ENCODE measurements at regions not wholly inside any gene's neighbourhood (a gene's known extent, or its start where the extent isn't known, plus 50 kb on each side); places are given as distances from the start of the nearest gene placed in this dataset.

DNA sequence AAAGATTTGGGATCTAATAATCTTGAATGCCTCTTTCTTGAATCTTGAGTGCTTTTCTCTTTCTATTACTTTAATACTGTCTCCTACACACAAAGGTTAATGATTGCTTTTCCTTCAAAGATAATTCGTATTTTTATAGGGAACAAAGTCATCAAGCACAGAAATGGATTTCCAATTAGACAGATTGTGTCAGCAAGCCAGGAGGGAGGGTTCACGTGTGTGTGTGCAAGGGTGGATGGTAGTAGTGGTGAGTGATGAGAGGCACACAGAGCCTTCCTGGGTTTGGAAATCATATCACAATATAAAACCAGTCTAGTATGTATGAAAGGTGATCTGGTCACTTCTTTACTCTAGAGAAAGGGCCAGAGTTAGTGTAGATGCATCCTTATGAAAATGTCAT is 51.2 kb upstream of the NEDD9 start:
- ChIA-PET RAD21 (ENCODE audit: unreplicated experiment) (no interaction called here), CTCF (interaction anchor here (1.7 kb wide), 1 partner anchor 9 kb away, joined by 6 read pairs; no protein-coding TSS in a partner anchor), SMC1A (ENCODE audit: uncharacterized antibody, unreplicated experiment) (interaction anchor here (1.0 to 1.1 kb wide), 2 partner anchors 177 to 213 kb away, joined by 3 read pairs; no protein-coding TSS in a partner anchor), POLR2A (interaction anchor here (1.0 kb wide), 1 partner anchor 465 kb away, joined by 3 read pairs; no protein-coding TSS in a partner anchor)
- BruUV-seq (replicated peaks), result no TSS peak
- 92% methylated on average over 2 of the region's 2 CpGs for WGBS (ENCODE audit: insufficient coverage, insufficient replicate concordance, low lambda C conversion rate, missing lambda C conversion rate)
- intact Hi-C loops (cut with micrococcal nuclease; ENCODE audit: unreplicated experiment), result no loop called here
- Histone ChIP-seq H4K20me1 (ENCODE audit: control insufficient read depth, insufficient read depth) (no peaks in the 10 kb centered on the region), H3K79me2 (ENCODE audit: control insufficient read depth, insufficient read depth, low read length) (no peaks in the 10 kb centered on the region; the same call in 1 of the 2 replicates), H3K4me2 (ENCODE audit: control insufficient read depth, insufficient read depth) (no peak overlapping the region), H3K4me3 (no peak overlapping the region), H3K36me3 (ENCODE audit: control insufficient read depth in 2 of 2, insufficient read depth in 2 of 2, low read length in 1 of 2) (peaks cover 4 to 8% of the 10 kb centered on the region in 2 experiments), H3K27me3 (replicated peaks in 1 of 2; ENCODE audit: control insufficient read depth in 2 of 2, insufficient read depth in 2 of 2, low read length in 1 of 2) (no peaks in the 10 kb centered on the region), H3K27ac (ENCODE audit: control insufficient read depth, insufficient read depth) (no peak overlapping the region), H3K9ac (ENCODE audit: control insufficient read depth, insufficient read depth, low read length) (no peak overlapping the region), H2AFZ (ENCODE audit: control insufficient read depth, low read depth, low read length) (no peak overlapping the region), H3K4me1 (ENCODE audit: control insufficient read depth, insufficient read depth, low read length) (peaks cover 9% of the 10 kb centered on the region), H3K9me3 (replicated peaks; ENCODE audit: control insufficient read depth, insufficient read depth, low read length) (peaks cover 3% of the 10 kb centered on the region; the same call in 2 of the 3 replicates)
- ATAC-seq (no peak), FAIRE-seq (no peak), DNase-seq (ENCODE audit: low read depth, low spot score) (no peak)
- in situ Hi-C loops (cut with MboI), result no loop called here
- TF ChIP-seq HDAC6 (IDR thresholded peaks at IDR 0.05; ENCODE audit: unreplicated experiment) (no peak), TAF1 (IDR thresholded peaks at IDR 0.05; ENCODE audit: borderline replicate concordance, low read depth, low read length) (no peak), TCF12 (IDR thresholded peaks at IDR 0.05; ENCODE audit: low read depth, low read length) (no peak), IKZF1 (conservative IDR thresholded peaks at IDR 0.05) (no peak), MEF2A (IDR thresholded peaks at IDR 0.05; ENCODE audit: insufficient read depth, low read depth, low read length) (no peak), SP1 (IDR thresholded peaks at IDR 0.05; ENCODE audit: low read depth, low read length) (no peak), EZH2 (IDR thresholded peaks at IDR 0.05; ENCODE audit: borderline replicate concordance, control insufficient read depth, low read depth, low read length) (no peak), BACH1 (IDR thresholded peaks at IDR 0.05; ENCODE audit: borderline replicate concordance) (no peak), ZNF622 (IDR thresholded peaks at IDR 0.05) (no peak), CBX3 (IDR thresholded peaks at IDR 0.05; ENCODE audit: borderline replicate concordance, low read depth) (no peak)
- TF ChIP-seq, protein P1, sequence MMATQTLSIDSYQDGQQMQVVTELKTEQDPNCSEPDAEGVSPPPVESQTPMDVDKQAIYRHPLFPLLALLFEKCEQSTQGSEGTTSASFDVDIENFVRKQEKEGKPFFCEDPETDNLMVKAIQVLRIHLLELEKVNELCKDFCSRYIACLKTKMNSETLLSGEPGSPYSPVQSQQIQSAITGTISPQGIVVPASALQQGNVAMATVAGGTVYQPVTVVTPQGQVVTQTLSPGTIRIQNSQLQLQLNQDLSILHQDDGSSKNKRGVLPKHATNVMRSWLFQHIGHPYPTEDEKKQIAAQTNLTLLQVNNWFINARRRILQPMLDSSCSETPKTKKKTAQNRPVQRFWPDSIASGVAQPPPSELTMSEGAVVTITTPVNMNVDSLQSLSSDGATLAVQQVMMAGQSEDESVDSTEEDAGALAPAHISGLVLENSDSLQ (IDR thresholded peaks at IDR 0.05), result no peak
- TF ChIP-seq, protein P2, sequence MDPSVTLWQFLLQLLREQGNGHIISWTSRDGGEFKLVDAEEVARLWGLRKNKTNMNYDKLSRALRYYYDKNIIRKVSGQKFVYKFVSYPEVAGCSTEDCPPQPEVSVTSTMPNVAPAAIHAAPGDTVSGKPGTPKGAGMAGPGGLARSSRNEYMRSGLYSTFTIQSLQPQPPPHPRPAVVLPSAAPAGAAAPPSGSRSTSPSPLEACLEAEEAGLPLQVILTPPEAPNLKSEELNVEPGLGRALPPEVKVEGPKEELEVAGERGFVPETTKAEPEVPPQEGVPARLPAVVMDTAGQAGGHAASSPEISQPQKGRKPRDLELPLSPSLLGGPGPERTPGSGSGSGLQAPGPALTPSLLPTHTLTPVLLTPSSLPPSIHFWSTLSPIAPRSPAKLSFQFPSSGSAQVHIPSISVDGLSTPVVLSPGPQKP (IDR thresholded peaks at IDR 0.05; ENCODE audit: low read depth, low read length), result no peak
- TF ChIP-seq, protein P3, sequence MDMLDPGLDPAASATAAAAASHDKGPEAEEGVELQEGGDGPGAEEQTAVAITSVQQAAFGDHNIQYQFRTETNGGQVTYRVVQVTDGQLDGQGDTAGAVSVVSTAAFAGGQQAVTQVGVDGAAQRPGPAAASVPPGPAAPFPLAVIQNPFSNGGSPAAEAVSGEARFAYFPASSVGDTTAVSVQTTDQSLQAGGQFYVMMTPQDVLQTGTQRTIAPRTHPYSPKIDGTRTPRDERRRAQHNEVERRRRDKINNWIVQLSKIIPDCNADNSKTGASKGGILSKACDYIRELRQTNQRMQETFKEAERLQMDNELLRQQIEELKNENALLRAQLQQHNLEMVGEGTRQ (IDR thresholded peaks at IDR 0.05; ENCODE audit: borderline replicate concordance, low read depth, low read length), result no peak
- TF ChIP-seq, protein P4, sequence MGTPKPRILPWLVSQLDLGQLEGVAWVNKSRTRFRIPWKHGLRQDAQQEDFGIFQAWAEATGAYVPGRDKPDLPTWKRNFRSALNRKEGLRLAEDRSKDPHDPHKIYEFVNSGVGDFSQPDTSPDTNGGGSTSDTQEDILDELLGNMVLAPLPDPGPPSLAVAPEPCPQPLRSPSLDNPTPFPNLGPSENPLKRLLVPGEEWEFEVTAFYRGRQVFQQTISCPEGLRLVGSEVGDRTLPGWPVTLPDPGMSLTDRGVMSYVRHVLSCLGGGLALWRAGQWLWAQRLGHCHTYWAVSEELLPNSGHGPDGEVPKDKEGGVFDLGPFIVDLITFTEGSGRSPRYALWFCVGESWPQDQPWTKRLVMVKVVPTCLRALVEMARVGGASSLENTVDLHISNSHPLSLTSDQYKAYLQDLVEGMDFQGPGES (IDR thresholded peaks at IDR 0.05), result no peak
- TF ChIP-seq, protein P5, sequence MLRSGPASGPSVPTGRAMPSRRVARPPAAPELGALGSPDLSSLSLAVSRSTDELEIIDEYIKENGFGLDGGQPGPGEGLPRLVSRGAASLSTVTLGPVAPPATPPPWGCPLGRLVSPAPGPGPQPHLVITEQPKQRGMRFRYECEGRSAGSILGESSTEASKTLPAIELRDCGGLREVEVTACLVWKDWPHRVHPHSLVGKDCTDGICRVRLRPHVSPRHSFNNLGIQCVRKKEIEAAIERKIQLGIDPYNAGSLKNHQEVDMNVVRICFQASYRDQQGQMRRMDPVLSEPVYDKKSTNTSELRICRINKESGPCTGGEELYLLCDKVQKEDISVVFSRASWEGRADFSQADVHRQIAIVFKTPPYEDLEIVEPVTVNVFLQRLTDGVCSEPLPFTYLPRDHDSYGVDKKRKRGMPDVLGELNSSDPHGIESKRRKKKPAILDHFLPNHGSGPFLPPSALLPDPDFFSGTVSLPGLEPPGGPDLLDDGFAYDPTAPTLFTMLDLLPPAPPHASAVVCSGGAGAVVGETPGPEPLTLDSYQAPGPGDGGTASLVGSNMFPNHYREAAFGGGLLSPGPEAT (IDR thresholded peaks at IDR 0.05; ENCODE audit: low read depth), result no peak
- TF ChIP-seq, protein P6, sequence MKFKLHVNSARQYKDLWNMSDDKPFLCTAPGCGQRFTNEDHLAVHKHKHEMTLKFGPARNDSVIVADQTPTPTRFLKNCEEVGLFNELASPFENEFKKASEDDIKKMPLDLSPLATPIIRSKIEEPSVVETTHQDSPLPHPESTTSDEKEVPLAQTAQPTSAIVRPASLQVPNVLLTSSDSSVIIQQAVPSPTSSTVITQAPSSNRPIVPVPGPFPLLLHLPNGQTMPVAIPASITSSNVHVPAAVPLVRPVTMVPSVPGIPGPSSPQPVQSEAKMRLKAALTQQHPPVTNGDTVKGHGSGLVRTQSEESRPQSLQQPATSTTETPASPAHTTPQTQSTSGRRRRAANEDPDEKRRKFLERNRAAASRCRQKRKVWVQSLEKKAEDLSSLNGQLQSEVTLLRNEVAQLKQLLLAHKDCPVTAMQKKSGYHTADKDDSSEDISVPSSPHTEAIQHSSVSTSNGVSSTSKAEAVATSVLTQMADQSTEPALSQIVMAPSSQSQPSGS (IDR thresholded peaks at IDR 0.05; ENCODE audit: low read length), result no peak

All from GM12878 (cell line).